Heart left ventricle (tissue), 13 donors: ENCODE measurements at regions not wholly inside any gene's neighbourhood (a gene's known extent, or its start where the extent isn't known, plus 50 kb on each side); places are given as distances from the start of the nearest gene placed in this dataset.

ENCODE experiments used
- CTCF ChIP-seq, 12 donors: fragments of 200-600 bp; sonication (generic) in 4 of 12; IDR thresholded peaks; one replicate each; pipeline versions ENCODE4 v1.5.0 to v1.8.0; 2018 to 2022; ENCODE audit warnings: antibody characterized with exemption in 12 of 12, mild to moderate bottlenecking in 5 of 12
- POLR2A ChIP-seq, 2 donors: fragments of 450-650 bp; IDR thresholded peaks; one replicate each; pipeline ENCODE4 v1.6.1; 2017; ENCODE audit warnings: antibody characterized with exemption in 2 of 2, mild to moderate bottlenecking in 2 of 2, moderate library complexity in 2 of 2
- donor health status: ischemic (EF 13 %, LVEDD 7.1; RV severe dilation, severe dysfunction).
- donor health status: DM: no; HTN: yes; CAD: no.
- donor health status: DM: no; HTN: no; CAD: no.
- donor health status: ischemic (EF 25% LVEDD 6.9; RV normal size, moderate dysfunction).
- donor health status: ischemic (EF 25% LVEDD 5.7; RV mildly dilated, moderate dysfunction).
- donor health status: ischemic (EF 35%, LVEDD 5.7; RV mildly dilated, moderate dysfunction).
- donor health status: nonischemic (EF 11% LVEDD 7.7; RV severe dilation, severe dysfunction).
- donor health status: DM: yes; HTN: yes; CAD: no.
- donor health status: PGD.
- donor health status: ischemic (EF 29% LVEDD 5.4; RV normal size, mild dysfunction).
- donor health status: nonischemic (EF 23%, LVEDD 6.1; RV moderate dilation, normal function).

- TF ChIP-seq CTCF (IDR thresholded peaks at IDR 0.05) (no peak), POLR2A (IDR thresholded peaks at IDR 0.05) (no peak)
Observed at GRCh38 chr7:131095346-131095745, 232.3 kb upstream of the MKLN1 start.
